ENCODE measurements at regions not wholly inside any gene's neighbourhood (a gene's known extent, or its start where the extent isn't known, plus 50 kb on each side); places are given as distances from the start of the nearest gene placed in this dataset.
"Not testable (repeated sequence)": the region's sequence is repeated elsewhere in the genome, so short reads cannot be mapped to it uniquely, and the experiment has no call there.

DNA sequence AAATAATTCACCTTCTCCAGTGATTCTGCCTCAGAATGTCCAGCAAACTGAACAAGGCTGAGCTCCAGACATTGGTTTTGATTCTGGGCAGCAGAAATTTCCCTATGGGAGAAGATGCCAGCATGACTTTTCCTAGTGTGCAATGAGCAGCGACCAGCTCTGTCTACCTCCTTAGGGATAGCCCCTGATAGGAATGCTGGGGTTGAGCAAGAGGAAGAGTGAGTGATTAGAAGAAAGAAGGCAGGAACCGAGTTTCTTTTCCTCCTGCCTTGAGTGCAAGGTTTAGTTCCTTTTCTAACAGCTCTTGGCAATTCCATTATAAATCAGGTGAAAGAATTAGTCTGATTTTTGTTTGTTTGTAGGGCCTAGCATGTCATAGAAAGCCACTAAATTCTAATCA lies 379.0 kb downstream of the DAD1 start:
- in situ Hi-C loops (cut with MboI; ENCODE audit: low sequenced_read_pairs) = no loop called here
- Histone ChIP-seq H3K4me3 (no peak overlapping the region), H3K4me1 (no peaks in the 10 kb centered on the region), H3K9me3 (no peaks in the 10 kb centered on the region), H3K27me3 (ENCODE audit: low read depth) (peaks cover 2% of the 10 kb centered on the region; the same call in 1 of the 2 replicates), H3K36me3 (replicated peaks) (no peaks in the 10 kb centered on the region)
- no peak for DNase-seq (ENCODE audit: low spot score in 2 of 2)

DNA sequence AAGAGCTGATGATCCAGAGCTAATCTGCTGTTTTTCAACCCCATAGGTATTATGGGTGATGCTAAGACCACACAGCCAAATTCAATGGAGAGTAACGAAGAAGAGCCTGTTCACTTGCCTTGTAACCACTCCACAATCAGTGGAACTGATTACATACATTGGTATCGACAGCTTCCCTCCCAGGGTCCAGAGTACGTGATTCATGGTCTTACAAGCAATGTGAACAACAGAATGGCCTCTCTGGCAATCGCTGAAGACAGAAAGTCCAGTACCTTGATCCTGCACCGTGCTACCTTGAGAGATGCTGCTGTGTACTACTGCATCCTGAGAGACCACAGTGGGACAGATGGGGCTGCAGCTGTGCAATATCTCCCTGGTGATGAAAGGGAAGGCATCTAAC lies 386.0 kb downstream of the DAD1 start:
- in situ Hi-C loops (cut with MboI; ENCODE audit: low sequenced_read_pairs) = no loop called here

GRCh38 chr14:22202313-22202712 lies 386.7 kb downstream of the DAD1 start:
- Histone ChIP-seq H3K27me3 (ENCODE audit: low read depth) (no peaks in the 10 kb centered on the region), H3K36me3 (replicated peaks) (no peaks in the 10 kb centered on the region), H3K4me1 (no peaks in the 10 kb centered on the region), H3K9me3 (no peaks in the 10 kb centered on the region), H3K4me3 (no peak overlapping the region)
- in situ Hi-C loops (cut with MboI; ENCODE audit: low sequenced_read_pairs) = no loop called here
- no peak for DNase-seq (ENCODE audit: low spot score in 2 of 2)

More for the DNA sequence above, 386.0 kb downstream of the DAD1 start:
- Histone ChIP-seq H3K36me3 (replicated peaks) (no peaks in the 10 kb centered on the region), H3K4me1 (no peaks in the 10 kb centered on the region), H3K27me3 (ENCODE audit: low read depth) (no peaks in the 10 kb centered on the region), H3K9me3 (no peaks in the 10 kb centered on the region), H3K4me3 (no peak overlapping the region)
- DNase-seq (ENCODE audit: low spot score in 2 of 2) = no peak

GRCh38 chr14:22200977-22201605 lies 387.9 kb downstream of the DAD1 start:
- Histone ChIP-seq H3K27me3 (ENCODE audit: low read depth) (no peaks in the 10 kb centered on the region), H3K9me3 (no peaks in the 10 kb centered on the region), H3K4me1 (no peaks in the 10 kb centered on the region), H3K4me3 (no peak overlapping the region), H3K36me3 (replicated peaks) (no peaks in the 10 kb centered on the region)
- DNase-seq (ENCODE audit: low spot score in 2 of 2) = peak; percentile 10 to 42
- in situ Hi-C loops (cut with MboI; ENCODE audit: low sequenced_read_pairs) = no loop called here

GRCh38 chr14:22200131-22200530 lies 388.9 kb downstream of the DAD1 start:
- in situ Hi-C loops (cut with MboI; ENCODE audit: low sequenced_read_pairs); H3K9me3 ChIP-seq; H3K27me3 ChIP-seq (ENCODE audit: low read depth); H3K36me3 ChIP-seq (replicated peaks); H3K4me3 ChIP-seq; H3K4me1 ChIP-seq; DNase-seq (ENCODE audit: low spot score in 2 of 2): not testable (repeated sequence)

DNA sequence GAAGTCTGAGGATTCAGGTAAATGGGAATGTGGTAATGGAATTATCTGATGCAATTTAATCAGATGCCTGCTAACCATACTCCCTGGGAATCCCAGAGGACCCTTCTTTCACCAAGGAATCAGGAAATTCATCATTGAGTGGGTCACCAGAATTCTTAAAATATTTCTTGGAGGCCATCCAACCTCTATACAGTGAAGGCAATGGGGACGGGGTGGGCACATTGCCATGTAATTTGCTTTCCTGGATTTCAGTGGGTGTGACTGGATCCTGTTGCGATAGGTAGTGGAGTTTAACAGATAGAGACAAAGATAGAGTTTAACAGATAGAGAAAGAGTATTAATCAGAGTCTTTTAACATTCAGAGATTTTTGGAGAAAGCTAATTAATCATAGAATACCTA lies 394.4 kb downstream of the DAD1 start:
- in situ Hi-C loops (cut with MboI; ENCODE audit: low sequenced_read_pairs) = no loop called here

GRCh38 chr14:22190411-22191191 lies 398.4 kb downstream of the DAD1 start:
- Histone ChIP-seq H3K36me3 (replicated peaks) (no peaks in the 10 kb centered on the region), H3K4me3 (no peak overlapping the region), H3K27me3 (ENCODE audit: low read depth) (no peaks in the 10 kb centered on the region), H3K4me1 (no peaks in the 10 kb centered on the region), H3K9me3 (no peaks in the 10 kb centered on the region)
- in situ Hi-C loops (cut with MboI; ENCODE audit: low sequenced_read_pairs) = no loop called here
- no peak for DNase-seq (ENCODE audit: low spot score in 2 of 2)

More for the DNA sequence above, 394.4 kb downstream of the DAD1 start:
- Histone ChIP-seq H3K4me3 (no peak overlapping the region), H3K4me1 (no peaks in the 10 kb centered on the region), H3K27me3 (ENCODE audit: low read depth) (no peaks in the 10 kb centered on the region), H3K36me3 (replicated peaks) (no peaks in the 10 kb centered on the region), H3K9me3 (no peaks in the 10 kb centered on the region)
- DNase-seq (ENCODE audit: low spot score in 2 of 2) = no peak

DNA sequence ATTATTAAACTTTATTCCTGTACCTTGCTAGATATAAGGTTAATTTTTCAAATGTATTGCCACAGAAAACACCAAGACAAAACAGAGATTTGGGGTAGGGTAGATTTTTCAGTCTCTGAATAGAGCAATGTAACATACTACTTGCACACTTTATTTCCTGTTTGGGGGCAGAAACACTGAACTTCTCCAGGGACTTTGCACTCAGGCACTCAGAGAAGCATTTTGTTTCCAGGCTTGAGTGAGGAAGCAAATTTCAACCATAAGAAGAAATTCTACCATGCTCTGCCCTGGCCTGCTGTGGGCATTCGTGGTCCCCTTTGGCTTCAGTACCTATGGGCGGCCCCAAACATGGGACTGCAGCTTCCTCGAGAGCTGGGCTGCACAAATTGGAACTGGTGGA lies 399.1 kb downstream of the DAD1 start:
- Histone ChIP-seq H3K4me3 (no peak overlapping the region), H3K4me1 (no peaks in the 10 kb centered on the region), H3K36me3 (replicated peaks) (no peaks in the 10 kb centered on the region), H3K27me3 (ENCODE audit: low read depth) (no peaks in the 10 kb centered on the region), H3K9me3 (no peaks in the 10 kb centered on the region)
- no peak for DNase-seq (ENCODE audit: low spot score in 2 of 2)
- in situ Hi-C loops (cut with MboI; ENCODE audit: low sequenced_read_pairs) = no loop called here

- Histone ChIP-seq H3K27me3 (ENCODE audit: low read depth) (no peaks in the 10 kb centered on the region), H3K4me3 (no peak overlapping the region), H3K36me3 (replicated peaks) (no peaks in the 10 kb centered on the region), H3K4me1 (no peaks in the 10 kb centered on the region), H3K9me3 (no peaks in the 10 kb centered on the region)
- in situ Hi-C loops (cut with MboI; ENCODE audit: low sequenced_read_pairs) = no loop called here
- no peak for DNase-seq (ENCODE audit: low spot score in 2 of 2)
Observed at GRCh38 chr14:22188318-22188717, 400.7 kb downstream of the DAD1 start.

- no peak for DNase-seq (ENCODE audit: low spot score in 2 of 2)
- H3K9me3 ChIP-seq = no peaks in the 10 kb centered on the region
- no peak overlapping the region for H3K4me3 ChIP-seq
- no peaks in the 10 kb centered on the region for H3K36me3 ChIP-seq (replicated peaks)
- H3K27me3 ChIP-seq (ENCODE audit: low read depth) = no peaks in the 10 kb centered on the region
- H3K4me1 ChIP-seq = no peaks in the 10 kb centered on the region
- in situ Hi-C loops (cut with MboI; ENCODE audit: low sequenced_read_pairs) = no loop called here
Observed at GRCh38 chr14:22185789-22186188, 403.2 kb downstream of the DAD1 start.

- Histone ChIP-seq H3K4me1 (no peaks in the 10 kb centered on the region), H3K9me3 (no peaks in the 10 kb centered on the region), H3K4me3 (no peak overlapping the region), H3K27me3 (ENCODE audit: low read depth) (no peaks in the 10 kb centered on the region), H3K36me3 (replicated peaks) (no peaks in the 10 kb centered on the region)
- in situ Hi-C loops (cut with MboI; ENCODE audit: low sequenced_read_pairs) = no loop called here
- no peak for DNase-seq (ENCODE audit: low spot score in 2 of 2)
Observed at GRCh38 chr14:22185191-22185590, 403.8 kb downstream of the DAD1 start.

- DNase-seq (ENCODE audit: low spot score in 2 of 2) = no peak
- H3K4me1 ChIP-seq = no peaks in the 10 kb centered on the region
- in situ Hi-C loops (cut with MboI; ENCODE audit: low sequenced_read_pairs) = no loop called here
Observed at GRCh38 chr14:22184830-22185168, 404.2 kb downstream of the DAD1 start.

DNA sequence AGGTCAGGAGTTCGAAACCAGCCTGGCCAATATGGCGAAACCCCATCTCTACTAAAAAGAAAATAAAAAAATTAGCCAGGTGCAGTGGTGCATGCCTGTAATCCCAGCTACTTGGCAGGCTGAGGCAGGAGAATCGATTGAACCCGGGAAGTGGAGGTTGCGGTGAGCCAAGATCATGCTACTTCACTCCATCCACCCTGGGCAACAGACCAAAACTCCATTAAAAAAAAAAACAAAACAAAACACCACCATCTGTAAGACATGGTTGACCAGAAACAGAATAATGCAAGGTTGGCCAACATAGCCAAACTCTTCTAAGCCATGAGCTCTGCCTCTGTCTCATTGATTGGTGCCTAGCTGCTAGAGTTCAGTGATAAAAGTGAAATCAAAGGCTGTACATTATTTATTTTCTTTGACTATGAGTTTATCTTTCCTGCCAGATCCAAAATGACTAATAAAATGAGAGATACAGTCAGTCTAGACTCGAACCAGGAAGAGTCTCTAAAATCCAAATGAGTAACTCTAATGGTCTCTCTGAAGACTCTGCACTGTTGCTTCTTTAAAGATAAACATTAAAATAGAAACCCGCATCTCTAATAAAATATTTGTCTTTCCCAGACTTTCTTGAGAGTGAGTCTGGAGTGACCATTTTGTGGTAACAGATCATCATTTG lies 404.7 kb downstream of the DAD1 start:
- Histone ChIP-seq H3K36me3 (replicated peaks) (no peaks in the 10 kb centered on the region), H3K4me3 (no peak overlapping the region), H3K9me3 (no peaks in the 10 kb centered on the region), H3K27me3 (ENCODE audit: low read depth) (no peaks in the 10 kb centered on the region), H3K4me1 (no peaks in the 10 kb centered on the region)
- no peak for DNase-seq (ENCODE audit: low spot score in 2 of 2)
- in situ Hi-C loops (cut with MboI; ENCODE audit: low sequenced_read_pairs) = no loop called here

More at GRCh38 chr14:22184830-22185168, 404.2 kb downstream of the DAD1 start:
- no peak overlapping the region for H3K4me3 ChIP-seq
- no peaks in the 10 kb centered on the region for H3K27me3 ChIP-seq (ENCODE audit: low read depth)
- no peaks in the 10 kb centered on the region for H3K36me3 ChIP-seq (replicated peaks)
- H3K9me3 ChIP-seq = no peaks in the 10 kb centered on the region

DNA sequence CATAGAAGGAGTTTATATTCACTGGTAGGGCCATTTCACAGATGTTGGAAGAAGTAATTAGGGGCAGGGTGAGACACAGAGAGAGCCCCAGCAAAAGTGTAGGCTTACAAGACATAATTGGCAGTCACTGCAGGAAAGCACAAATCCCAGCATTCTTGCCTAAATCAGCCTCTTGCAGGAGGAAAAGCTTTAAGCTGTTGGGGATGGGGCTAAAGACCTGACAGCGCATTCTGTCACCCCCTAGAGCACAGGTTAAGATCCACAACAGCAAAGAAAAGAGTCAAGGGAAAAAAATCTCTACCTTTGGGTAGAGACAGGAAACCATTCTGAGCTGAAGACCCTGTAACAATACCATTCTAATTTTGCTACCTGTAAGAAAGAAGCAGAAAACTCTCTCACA lies 409.0 kb downstream of the DAD1 start:
- H3K27me3 ChIP-seq (ENCODE audit: low read depth) = peaks cover 7% of the 10 kb centered on the region; the same call in 1 of the 2 replicates
- DNase-seq (ENCODE audit: low spot score in 2 of 2) = no peak
- H3K4me1 ChIP-seq = no peaks in the 10 kb centered on the region
- in situ Hi-C loops (cut with MboI; ENCODE audit: low sequenced_read_pairs) = no loop called here
- H3K4me3 ChIP-seq = no peak overlapping the region
- no peaks in the 10 kb centered on the region for H3K36me3 ChIP-seq (replicated peaks)
- no peaks in the 10 kb centered on the region for H3K9me3 ChIP-seq
